ENCODE measurements at regions not wholly inside any gene's neighbourhood (a gene's known extent, or its start where the extent isn't known, plus 50 kb on each side); places are given as distances from the start of the nearest gene placed in this dataset.
A peak's percentile ranks its signal among the peaks of the same experiment; 100 is the strongest.
"Not testable (repeated sequence)": the region's sequence is repeated elsewhere in the genome, so short reads cannot be mapped to it uniquely, and the experiment has no call there.

DNA sequence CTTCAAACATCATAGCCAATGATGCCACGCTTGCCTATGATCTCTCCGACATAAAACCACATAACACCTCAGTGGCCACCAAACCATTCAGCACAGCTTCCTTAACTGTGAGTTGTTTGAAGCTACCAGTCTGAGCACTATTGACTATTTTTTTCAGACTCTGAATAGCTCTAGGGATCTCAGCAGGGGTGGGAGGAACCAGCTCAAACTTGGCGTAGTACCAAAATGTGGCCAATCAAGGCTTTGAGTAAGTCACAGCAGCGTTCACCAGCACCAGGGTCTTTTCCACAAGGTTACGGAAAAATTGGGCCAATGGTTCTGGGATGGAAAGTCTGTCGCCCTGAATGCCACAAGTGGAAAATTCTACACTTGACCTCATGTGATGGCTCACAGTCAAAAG lies 70.6 kb downstream of the SMPDL3A start:
- DNase-seq, result no peak

DNA sequence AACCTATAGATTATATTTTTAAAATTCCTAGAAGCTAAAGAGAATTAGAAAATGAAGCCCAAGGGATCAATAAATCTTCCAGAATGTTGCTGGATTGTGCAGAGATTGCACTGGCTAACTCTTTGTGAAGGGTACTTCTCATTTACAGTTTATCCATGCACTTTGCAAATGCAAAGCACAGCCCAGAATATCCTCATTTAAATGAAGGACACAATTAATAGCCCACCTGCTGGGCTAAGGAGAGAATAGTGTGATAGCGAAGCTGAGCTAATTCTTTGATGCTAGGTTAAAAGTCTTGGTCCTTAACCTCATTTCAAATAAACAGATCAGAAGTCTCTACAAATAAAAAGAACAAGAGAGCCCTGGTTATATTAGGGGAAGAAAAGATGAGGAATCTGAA lies 72.5 kb downstream of the SMPDL3A start:
- DNase-seq, result no peak

DNA sequence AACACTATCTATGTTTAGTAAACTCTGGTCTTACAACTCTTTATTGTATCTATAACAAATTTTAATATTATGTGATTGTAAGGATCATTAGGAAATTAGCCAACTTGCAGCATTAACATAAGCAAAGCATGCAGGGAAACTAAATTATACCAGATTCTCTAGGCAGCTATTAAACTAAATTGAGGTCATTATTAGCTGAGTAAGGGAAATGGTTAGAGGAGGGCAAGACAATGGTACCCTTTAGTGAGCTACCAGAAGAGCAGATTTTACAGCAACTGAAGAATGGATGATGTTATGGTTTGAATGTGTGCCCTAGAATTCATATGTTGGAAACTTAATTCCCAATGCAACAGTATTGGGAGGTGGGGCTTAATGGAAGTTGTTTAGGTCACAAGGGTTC lies 79.1 kb downstream of the SMPDL3A start:
- no peak for DNase-seq

DNA sequence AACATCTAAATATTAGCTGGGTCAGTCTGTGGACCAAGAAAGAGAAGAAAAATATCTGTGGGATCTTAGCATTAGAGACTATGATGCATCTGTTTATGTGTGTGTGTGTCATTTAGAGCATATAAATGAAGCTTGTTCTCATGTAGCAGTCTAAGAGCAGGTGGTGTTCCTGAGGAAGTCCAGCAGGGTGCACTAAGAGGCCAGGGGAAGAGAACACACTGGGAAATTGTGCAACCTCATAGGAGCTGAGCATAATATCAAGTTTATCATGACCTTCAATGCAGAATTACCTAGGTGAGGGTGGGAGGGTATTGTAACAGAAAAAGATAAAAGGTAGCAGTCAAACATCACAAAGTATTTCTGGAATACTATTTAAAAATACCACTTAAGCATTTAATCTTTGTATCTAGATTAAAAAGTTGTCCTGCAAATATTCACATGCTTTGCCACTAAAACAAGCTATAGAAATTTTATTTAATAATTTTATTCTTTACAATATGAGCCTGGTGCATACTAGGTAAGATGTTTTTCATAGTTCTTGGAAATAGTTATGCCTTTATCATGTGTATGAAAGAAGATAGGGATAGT lies 80.5 kb downstream of the SMPDL3A start:
- DNase-seq, result peak; percentile 27

DNA sequence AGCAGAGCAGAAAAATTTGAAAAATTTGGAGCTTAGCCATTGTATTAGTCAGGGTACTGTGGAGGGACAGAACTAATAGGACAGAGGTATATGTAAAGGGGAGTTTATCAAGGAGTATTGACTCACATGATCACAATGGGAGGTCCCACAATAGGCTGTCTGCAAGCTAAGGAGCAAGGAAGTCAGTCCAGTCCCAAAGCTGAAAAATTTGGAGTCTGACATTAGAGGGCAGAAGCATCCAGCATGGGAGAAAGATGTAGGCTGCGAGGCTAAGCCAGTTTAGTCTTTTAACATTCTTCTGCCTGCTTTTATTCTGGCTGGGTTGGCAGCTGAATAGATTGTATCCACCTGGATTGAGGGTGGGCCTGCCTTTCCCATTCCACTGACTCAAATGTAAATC lies 82.0 kb downstream of the SMPDL3A start:
- peak; percentile 12 for DNase-seq

DNA sequence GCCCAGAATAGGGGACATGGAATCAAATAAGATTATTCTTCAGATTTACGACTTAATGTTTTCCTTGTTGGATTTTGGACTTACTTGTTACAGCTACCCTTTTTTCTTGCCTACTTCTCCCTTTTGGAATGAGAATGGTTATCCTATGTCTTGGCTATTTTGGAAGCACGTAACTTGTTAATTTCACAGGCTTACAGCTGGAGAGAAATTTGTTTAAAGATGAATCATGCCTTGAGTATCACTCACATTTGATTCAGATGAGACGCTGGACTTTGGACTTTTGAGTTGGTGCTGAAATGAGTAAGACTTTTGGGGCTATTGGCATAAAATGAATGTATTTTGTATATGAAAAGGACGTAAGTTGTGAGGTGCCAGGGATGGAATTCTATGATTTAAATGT lies 83.3 kb downstream of the SMPDL3A start:
- no peak for DNase-seq

DNA sequence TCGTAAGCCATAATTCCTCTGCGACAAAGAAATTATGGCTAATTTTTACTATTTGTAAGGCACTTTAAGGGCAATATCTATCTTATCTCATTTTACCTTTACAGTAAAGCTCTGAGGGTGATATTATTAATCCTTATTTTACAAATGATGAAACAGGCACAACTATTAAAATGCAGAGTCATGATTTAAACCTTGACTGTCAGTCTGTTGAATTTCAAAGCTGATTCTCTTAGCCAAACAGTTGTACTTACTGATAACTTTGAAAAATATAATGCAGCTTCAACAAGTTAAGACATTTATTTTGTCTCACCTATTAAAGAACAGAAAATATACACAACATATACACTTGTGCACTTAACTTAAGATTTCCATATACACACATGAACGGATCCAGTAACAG lies 88.2 kb downstream of the SMPDL3A start:
- no peak for DNase-seq

DNA sequence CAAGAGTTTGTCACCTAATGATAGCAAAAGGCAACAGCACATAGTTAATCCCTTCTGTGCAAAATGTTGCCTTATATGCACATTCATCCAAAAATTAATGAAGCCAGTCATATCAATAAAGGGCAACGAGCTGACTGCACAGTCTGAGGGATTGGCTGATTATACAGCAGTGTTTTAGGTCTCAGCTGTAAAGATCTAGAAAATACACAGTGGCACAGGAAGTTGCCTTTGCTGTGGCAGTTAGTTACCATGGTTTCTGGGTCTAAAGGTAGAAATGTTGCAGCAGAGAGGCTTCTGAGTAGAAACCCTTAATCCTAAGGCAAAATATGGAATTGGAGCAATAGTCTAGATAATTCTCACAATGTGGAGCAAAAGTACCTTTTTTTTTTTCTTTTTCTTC lies 89.7 kb downstream of the SMPDL3A start:
- DNase-seq, result no peak

DNA sequence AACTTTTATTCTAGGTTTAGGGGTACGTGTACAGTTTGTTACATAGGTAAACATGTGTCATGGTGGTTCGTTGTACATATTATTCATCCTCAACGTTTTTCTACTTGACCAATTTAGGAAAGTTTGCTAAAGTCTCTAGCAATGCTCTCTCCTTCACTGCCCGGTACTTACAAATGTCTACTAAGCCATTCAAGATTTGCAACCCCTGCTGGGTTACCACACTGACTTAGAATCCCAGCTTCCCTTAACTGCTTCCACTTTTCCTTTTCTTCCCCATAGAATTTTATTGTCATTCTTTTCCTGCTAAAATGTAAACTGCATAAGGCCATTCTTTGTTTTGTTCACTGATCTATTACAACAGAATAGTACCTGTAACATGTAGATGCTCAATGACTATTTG lies 97.4 kb downstream of the SMPDL3A start:
- DNase-seq, result no peak

DNA sequence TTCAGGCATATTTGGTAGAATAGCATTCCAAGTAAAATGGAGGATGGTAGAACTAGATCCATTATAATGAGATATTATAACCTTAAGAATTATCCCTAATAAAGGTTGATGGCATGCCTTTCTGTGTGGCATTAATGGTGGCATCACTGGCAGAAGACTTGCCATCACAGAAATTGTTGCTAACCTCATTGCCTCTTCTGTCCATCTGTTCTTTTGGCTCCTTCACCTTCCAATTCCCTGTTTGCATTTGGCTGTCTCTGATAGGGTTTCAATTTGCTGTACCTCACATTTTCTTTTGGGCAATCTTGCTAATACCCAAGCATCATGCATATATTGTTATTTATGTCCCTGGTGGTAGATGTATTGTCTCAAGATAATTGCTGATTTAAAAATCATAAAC lies 98.9 kb downstream of the SMPDL3A start:
- DNase-seq, result no peak

DNA sequence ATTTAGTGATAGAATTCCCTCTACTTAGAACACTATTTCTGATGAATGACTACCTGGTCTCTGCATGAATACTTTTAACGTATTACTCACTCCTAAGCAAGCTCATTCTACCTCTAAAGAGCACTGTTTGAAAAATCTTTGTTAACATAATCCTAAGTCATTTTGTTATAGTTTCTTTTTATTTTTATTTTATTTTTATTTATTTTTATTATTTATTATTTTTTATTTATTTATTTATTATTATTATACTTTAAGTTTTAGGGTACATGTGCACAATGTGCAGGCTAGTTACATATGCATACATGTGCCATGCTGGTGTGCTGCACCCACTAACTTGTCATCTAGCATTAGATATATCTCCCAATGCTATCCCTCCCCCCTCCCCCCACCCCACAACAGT lies 99.6 kb downstream of the SMPDL3A start:
- DNase-seq, result not testable (repeated sequence)

DNA sequence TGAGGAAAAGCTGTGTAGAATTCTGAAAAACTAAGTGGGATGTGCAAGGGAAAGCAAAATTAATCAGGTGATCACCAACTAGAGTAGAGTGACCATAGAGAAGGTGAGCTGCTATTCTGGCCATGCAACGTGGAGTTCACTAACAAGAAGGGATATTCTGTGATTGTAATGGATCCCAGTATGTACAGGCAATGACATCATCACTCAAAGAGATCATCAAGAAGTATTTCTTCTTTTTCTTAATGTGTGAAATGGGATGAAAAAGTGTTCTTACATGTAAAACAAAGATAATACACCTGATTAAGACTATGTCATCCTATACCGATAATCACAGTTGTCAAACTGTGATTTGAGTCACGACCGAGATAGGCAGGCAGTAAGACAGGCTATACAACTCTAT lies 101.2 kb downstream of the SMPDL3A start:
- no peak for DNase-seq

DNA sequence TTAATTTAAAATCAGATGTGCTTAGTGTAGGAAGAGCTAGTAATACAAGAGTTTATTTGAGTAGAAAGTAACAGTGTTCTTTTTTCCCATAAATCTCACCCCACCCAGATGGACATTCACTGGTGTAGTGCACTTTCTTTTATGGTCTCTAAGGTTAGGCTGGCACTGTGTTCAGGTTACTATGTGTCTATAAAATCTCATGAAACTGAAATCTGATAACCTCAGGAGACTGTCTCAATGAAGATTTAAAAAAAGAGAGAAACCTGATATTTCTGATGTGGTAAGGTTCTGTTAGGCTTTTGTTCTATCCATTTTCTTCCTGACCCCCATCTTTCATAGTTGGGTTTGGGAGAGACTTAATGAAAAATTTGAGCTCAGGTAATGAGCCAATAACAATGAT lies 101.2 kb upstream of the CLVS2 start:
- no peak for DNase-seq

DNA sequence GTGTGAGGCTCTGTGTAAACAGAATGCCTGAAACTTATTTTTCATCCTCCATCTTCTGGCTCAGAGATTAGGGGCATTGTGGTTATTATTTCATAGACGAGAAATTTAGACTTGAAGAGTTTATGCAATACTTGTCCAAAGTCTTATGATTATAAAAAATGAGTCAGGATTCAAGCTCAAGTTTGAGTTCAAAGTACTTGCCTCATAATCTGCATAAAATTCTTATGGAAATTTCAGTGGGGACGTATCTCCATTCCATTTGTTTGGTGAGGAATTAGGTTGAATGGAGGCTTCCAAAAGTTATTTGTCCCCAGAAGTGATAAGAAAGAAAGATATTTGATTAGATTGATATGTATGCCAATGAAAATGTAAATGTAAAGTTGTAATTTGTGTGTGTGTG lies 93.7 kb upstream of the CLVS2 start:
- DNase-seq, result no peak

DNA sequence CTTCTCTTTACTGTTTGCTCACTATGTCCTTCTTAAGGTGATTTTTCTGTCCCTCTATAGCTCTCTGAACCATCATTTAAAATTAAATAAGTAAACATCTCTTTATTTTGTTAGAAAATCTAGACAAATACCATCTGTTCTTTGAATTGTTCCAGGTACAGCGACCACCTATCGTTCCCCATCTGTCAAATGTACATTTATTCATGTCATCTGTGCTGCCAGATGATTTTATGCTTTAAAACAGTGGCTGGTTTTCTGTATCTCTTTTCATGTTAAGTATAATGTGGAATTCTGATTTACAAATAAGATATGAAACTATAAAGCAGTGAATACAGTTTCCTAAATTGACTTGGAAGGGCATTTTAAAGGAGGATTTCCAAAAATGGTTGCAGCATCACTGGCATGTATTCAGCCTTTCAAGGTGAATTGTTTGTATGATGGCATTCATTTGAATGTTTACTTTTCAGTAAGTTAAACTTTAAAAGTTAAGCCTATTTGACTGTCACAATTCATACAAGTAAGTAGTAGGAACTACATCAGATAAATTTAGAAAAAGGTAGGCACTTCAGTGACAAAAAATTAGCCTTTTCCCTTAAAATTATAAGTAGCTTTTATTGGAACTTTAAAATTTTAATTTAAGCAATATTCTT lies 92.6 kb upstream of the CLVS2 start:
- DNase-seq, result no peak

DNA sequence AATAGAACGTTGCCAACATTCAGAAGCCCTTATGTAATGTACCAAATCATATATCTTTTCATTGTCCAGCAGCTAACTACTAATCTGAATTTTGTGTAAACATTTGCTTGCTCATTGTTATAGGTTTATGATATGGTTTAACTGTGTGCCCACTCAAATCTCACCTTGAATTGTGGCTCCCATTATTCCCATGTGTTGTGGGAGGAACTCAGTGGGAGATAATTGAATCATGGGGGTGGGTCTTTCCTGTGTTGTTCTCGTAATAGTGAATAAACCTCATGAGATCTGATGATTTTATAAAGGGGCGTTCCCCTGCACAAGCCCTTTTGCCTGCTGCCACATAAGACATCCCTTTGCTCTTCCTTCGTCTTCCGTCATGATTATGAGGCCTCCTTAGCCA lies 91.9 kb upstream of the CLVS2 start:
- DNase-seq, result no peak

DNA sequence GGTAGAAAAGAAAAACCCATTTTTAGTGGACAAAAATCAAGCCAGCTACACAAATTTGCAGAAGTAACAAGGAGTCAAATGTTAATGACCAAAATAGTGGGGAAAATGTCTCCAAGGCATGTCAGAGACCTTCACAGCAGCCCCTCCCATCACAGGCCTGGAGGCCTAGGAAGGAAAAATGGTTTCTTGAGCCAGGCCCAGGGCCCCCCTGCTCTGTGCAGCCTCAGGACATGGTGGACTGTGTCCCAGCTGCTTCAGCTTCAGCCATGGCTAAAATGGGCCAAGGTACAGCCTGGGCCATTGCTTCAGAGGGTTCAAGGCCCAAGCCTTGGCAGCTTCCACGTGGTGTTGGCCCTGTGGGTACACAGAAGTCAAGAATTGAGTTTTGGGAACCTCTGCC lies 82.5 kb upstream of the CLVS2 start:
- no peak for DNase-seq

DNA sequence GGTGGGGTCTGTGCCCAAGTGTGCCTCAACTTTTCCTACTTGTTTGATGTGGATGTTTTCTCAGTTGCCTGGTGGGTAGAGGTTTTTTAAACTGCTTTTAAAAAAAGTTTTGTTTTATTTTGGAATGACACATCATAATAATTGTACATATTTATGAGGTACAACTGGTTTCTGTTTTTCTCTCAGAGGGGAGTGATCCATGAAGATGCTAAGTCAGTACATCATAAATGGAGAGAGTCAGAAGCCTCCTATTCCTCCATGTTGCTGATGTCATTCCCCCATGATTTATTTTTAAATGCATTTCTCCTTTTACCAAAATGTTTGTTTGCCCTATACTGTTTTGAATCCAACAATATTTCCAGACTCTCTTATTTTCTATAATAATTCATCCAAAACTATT lies 77.3 kb upstream of the CLVS2 start:
- DNase-seq, result no peak

DNA sequence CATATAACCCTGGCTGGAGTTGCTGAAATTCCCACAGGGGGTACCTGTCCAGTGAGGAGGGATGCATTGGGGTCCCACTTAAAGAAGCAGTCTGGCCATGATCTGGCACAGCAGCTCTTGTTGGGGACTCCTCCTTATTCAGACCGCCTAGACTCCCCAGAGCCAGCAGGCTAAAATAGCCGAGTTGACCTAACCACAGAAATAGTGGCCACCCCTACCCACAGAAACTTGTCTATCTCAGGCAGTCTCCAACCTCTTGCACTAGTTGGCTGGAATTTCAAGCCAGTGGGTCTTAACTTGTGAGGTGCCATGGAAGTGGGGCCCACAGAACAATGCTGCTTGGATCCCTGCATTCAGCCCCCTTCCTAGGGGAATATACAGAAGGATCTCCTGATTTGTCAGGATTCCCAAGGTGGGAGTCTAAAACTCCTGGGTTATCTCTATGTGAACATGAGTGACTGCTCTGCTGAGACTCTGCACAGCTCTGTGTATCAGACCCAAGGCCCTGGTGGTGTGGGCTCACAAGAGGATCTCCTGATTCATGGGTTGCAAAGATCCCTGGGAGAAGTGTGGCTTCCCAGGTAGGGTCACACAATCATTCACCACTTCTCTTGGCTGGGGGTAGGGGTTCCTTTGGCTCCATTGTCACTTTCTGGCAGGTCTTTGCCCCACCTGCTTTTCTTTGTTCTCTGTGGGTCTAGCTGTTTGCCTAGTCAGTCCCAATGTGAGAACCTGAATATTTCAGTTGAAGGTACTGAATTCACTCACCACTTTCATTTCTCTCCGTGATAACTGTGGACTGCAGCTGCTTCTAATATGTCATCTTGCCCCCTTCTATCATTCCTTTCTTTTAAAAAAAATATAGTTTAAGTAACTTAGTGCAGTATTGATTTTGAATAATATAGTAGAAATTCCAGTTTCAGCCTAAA lies 65.5 kb upstream of the CLVS2 start:
- no peak for DNase-seq

DNA sequence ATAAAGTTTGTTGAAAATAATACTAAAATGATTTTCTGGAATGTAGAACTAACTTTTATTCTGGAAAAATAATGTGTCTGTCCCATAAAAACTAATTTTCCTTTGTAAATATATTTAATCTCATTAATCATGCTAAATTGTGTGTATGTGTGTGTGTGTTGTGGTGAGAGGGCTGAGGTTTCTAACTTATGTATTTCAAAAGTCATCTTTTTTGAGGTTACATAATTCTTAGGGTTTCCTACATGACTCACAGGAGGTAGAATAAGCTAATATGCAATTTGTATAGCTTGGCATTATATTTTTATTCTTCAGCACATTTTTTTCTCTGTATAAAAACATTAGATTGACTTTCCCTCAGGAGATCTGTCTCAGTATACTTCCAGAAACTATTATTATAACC lies 64.1 kb upstream of the CLVS2 start:
- DNase-seq, result no peak

DNA sequence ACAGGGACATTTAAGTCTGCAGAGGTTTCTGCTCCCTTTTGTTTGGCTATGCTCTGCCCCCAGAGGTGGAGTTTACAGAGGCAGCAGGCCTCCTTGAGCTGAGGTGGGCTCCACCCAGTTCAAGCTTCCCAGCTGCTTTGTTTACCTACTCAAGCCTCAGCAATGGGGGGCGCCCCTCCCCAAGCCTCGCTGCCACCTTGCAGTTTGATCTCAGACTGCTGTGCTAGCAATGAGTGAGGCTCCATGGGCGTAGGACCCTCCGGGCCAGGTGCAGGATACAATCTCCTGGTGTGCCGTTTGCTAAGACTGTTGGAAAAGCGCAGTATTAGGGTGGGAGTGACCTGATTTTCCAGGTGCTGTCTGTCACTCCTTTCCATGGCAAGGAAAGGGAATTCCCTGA lies 51.1 kb upstream of the CLVS2 start:
- not testable (repeated sequence) for DNase-seq
